ENCODE measurements at regions not wholly inside any gene's neighbourhood (a gene's known extent, or its start where the extent isn't known, plus 50 kb on each side); places are given as distances from the start of the nearest gene placed in this dataset.
"Not testable (repeated sequence)": the region's sequence is repeated elsewhere in the genome, so short reads cannot be mapped to it uniquely, and the experiment has no call there.

DNA sequence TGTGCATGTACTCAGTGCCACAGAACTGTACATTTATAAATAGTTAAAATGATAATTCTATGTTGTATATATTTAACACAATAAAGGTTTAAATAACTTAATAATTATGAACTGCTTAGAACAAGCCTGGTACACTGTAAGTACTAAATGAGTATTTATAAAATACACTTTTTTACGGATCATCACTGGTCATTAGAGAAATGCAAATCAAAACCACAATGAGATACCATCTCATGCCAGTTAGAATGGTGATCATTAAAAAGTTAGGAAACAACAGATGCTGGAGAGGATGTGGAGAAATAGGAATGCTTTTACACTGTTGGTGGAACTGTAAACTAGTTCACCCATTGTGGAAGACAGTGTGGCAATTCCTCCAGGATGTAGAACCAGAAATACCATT is 74.4 kb upstream of the C3orf49 start:
- H3K4me1 ChIP-seq (ENCODE audit: insufficient read depth); H3K9me3 Mint-ChIP-seq; H3K36me3 ChIP-seq (ENCODE audit: insufficient read depth); H3K9me2 ChIP-seq (ENCODE audit: insufficient read depth); H3K27me3 Mint-ChIP-seq (ENCODE audit: insufficient read depth, low read depth, poor library complexity); H3K27ac Mint-ChIP-seq; H3K79me2 ChIP-seq (replicated peaks; ENCODE audit: insufficient read depth); H3K4me2 ChIP-seq; H2AFZ ChIP-seq; H3F3A ChIP-seq (replicated peaks; ENCODE audit: low read depth); H3K4me3 Mint-ChIP-seq; H3K27me3 ChIP-seq (ENCODE audit: insufficient read depth); DNase-seq (ENCODE audit: low spot score); H3K36me3 Mint-ChIP-seq (ENCODE audit: low read depth); H3K4me3 ChIP-seq; ATAC-seq; H3K27ac ChIP-seq (ENCODE audit: low read depth); H3K4me1 Mint-ChIP-seq; H4K20me1 ChIP-seq (replicated peaks; ENCODE audit: insufficient read depth): not testable (repeated sequence)

DNA sequence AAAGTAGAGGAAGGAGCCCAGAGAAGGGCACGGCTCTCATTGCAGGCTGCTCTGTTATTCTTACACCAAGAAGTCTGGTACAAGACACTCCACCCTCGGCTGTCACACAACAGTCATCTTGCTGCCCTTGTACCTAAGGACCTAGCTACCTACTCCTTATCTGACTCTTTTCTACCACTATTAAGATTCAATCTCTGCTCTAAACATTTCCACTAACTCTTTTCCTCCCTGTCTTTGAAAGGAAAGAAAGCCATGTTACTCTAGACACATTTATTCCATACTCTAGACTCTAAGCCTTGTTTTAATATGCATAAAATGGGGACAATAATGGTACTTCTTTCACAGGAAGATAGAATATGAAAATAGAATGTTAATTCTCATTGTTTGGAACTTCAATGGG is 73.3 kb upstream of the C3orf49 start:
- H3K4me1 ChIP-seq (ENCODE audit: insufficient read depth) = 0 out of 2 replicates have a peak, but pooled peaks cover 3% of the 10 kb centered on the region
- peaks cover 6% of the 10 kb centered on the region; the same call in 1 of the 2 replicates for H3K9me2 ChIP-seq (ENCODE audit: insufficient read depth)
- TF ChIP-seq JUNB (IDR thresholded peaks at IDR 0.05; ENCODE audit: unreplicated experiment) (no peak), POLR2AphosphoS5 (IDR thresholded peaks at IDR 0.05; ENCODE audit: low read depth) (no peak), ZNF114 (CRISPR knock-in tag; IDR thresholded peaks at IDR 0.05) (no peak), ZNF331 (CRISPR knock-in tag; IDR thresholded peaks at IDR 0.05; ENCODE audit: low read depth) (no peak), NANOG (IDR thresholded peaks at IDR 0.05; ENCODE audit: borderline replicate concordance) (no peak)
- TF ChIP-seq, protein P1, sequence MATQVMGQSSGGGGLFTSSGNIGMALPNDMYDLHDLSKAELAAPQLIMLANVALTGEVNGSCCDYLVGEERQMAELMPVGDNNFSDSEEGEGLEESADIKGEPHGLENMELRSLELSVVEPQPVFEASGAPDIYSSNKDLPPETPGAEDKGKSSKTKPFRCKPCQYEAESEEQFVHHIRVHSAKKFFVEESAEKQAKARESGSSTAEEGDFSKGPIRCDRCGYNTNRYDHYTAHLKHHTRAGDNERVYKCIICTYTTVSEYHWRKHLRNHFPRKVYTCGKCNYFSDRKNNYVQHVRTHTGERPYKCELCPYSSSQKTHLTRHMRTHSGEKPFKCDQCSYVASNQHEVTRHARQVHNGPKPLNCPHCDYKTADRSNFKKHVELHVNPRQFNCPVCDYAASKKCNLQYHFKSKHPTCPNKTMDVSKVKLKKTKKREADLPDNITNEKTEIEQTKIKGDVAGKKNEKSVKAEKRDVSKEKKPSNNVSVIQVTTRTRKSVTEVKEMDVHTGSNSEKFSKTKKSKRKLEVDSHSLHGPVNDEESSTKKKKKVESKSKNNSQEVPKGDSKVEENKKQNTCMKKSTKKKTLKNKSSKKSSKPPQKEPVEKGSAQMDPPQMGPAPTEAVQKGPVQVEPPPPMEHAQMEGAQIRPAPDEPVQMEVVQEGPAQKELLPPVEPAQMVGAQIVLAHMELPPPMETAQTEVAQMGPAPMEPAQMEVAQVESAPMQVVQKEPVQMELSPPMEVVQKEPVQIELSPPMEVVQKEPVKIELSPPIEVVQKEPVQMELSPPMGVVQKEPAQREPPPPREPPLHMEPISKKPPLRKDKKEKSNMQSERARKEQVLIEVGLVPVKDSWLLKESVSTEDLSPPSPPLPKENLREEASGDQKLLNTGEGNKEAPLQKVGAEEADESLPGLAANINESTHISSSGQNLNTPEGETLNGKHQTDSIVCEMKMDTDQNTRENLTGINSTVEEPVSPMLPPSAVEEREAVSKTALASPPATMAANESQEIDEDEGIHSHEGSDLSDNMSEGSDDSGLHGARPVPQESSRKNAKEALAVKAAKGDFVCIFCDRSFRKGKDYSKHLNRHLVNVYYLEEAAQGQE (IDR thresholded peaks at IDR 0.05; ENCODE audit: unreplicated experiment) = no peak
- TF ChIP-seq, protein P2, sequence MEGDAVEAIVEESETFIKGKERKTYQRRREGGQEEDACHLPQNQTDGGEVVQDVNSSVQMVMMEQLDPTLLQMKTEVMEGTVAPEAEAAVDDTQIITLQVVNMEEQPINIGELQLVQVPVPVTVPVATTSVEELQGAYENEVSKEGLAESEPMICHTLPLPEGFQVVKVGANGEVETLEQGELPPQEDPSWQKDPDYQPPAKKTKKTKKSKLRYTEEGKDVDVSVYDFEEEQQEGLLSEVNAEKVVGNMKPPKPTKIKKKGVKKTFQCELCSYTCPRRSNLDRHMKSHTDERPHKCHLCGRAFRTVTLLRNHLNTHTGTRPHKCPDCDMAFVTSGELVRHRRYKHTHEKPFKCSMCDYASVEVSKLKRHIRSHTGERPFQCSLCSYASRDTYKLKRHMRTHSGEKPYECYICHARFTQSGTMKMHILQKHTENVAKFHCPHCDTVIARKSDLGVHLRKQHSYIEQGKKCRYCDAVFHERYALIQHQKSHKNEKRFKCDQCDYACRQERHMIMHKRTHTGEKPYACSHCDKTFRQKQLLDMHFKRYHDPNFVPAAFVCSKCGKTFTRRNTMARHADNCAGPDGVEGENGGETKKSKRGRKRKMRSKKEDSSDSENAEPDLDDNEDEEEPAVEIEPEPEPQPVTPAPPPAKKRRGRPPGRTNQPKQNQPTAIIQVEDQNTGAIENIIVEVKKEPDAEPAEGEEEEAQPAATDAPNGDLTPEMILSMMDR (conservative IDR thresholded peaks at IDR 0.05; ENCODE audit: low read depth in 2 of 2) = no peak
- TF ChIP-seq, protein P3, sequence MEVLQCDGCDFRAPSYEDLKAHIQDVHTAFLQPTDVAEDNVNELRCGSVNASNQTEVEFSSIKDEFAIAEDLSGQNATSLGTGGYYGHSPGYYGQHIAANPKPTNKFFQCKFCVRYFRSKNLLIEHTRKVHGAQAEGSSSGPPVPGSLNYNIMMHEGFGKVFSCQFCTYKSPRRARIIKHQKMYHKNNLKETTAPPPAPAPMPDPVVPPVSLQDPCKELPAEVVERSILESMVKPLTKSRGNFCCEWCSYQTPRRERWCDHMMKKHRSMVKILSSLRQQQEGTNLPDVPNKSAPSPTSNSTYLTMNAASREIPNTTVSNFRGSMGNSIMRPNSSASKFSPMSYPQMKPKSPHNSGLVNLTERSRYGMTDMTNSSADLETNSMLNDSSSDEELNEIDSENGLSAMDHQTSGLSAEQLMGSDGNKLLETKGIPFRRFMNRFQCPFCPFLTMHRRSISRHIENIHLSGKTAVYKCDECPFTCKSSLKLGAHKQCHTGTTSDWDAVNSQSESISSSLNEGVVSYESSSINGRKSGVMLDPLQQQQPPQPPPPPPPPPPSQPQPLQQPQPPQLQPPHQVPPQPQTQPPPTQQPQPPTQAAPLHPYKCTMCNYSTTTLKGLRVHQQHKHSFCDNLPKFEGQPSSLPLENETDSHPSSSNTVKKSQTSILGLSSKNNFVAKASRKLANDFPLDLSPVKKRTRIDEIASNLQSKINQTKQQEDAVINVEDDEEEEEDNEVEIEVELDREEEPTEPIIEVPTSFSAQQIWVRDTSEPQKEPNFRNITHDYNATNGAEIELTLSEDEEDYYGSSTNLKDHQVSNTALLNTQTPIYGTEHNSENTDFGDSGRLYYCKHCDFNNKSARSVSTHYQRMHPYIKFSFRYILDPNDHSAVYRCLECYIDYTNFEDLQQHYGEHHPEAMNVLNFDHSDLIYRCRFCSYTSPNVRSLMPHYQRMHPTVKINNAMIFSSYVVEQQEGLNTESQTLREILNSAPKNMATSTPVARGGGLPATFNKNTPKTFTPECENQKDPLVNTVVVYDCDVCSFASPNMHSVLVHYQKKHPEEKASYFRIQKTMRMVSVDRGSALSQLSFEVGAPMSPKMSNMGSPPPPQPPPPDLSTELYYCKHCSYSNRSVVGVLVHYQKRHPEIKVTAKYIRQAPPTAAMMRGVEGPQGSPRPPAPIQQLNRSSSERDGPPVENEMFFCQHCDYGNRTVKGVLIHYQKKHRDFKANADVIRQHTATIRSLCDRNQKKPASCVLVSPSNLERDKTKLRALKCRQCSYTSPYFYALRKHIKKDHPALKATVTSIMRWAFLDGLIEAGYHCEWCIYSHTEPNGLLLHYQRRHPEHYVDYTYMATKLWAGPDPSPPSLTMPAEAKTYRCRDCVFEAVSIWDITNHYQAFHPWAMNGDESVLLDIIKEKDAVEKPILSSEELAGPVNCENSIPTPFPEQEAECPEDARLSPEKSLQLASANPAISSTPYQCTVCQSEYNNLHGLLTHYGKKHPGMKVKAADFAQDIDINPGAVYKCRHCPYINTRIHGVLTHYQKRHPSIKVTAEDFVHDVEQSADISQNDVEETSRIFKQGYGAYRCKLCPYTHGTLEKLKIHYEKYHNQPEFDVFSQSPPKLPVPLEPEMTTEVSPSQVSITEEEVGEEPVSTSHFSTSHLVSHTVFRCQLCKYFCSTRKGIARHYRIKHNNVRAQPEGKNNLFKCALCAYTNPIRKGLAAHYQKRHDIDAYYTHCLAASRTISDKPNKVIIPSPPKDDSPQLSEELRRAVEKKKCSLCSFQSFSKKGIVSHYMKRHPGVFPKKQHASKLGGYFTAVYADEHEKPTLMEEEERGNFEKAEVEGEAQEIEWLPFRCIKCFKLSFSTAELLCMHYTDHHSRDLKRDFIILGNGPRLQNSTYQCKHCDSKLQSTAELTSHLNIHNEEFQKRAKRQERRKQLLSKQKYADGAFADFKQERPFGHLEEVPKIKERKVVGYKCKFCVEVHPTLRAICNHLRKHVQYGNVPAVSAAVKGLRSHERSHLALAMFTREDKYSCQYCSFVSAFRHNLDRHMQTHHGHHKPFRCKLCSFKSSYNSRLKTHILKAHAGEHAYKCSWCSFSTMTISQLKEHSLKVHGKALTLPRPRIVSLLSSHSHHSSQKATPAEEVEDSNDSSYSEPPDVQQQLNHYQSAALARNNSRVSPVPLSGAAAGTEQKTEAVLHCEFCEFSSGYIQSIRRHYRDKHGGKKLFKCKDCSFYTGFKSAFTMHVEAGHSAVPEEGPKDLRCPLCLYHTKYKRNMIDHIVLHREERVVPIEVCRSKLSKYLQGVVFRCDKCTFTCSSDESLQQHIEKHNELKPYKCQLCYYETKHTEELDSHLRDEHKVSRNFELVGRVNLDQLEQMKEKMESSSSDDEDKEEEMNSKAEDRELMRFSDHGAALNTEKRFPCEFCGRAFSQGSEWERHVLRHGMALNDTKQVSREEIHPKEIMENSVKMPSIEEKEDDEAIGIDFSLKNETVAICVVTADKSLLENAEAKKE (CRISPR knock-in tag; IDR thresholded peaks at IDR 0.05) = no peak
- H3K36me3 Mint-ChIP-seq (ENCODE audit: low read depth) = no peaks in the 10 kb centered on the region
- no peak overlapping the region for H3K4me2 ChIP-seq
- H4K20me1 ChIP-seq (replicated peaks; ENCODE audit: insufficient read depth) = no peaks in the 10 kb centered on the region
- H3K79me2 ChIP-seq (replicated peaks; ENCODE audit: insufficient read depth) = no peaks in the 10 kb centered on the region
- no peaks in the 10 kb centered on the region for H3F3A ChIP-seq (replicated peaks; ENCODE audit: low read depth)
- H2AFZ ChIP-seq = no peak overlapping the region
- no peak for DNase-seq (ENCODE audit: low spot score)
- ATAC-seq = no peak
- no peaks in the 10 kb centered on the region for H3K4me1 Mint-ChIP-seq
- no peak overlapping the region for H3K4me3 ChIP-seq
- H3K27me3 ChIP-seq (ENCODE audit: insufficient read depth) = no peaks in the 10 kb centered on the region
- H3K27ac Mint-ChIP-seq = no peak overlapping the region
- H3K4me3 Mint-ChIP-seq = no peak overlapping the region
- no peaks in the 10 kb centered on the region for H3K27me3 Mint-ChIP-seq (ENCODE audit: insufficient read depth, low read depth, poor library complexity)
- no peaks in the 10 kb centered on the region for H3K36me3 ChIP-seq (ENCODE audit: insufficient read depth)
- H3K27ac ChIP-seq (ENCODE audit: low read depth) = no peak overlapping the region
- no peaks in the 10 kb centered on the region for H3K9me3 Mint-ChIP-seq

All from GM23338 (cell line).